DOHH2 (cell line): ENCODE measurements at regions not wholly inside any gene's neighbourhood (a gene's known extent, or its start where the extent isn't known, plus 50 kb on each side); places are given as distances from the start of the nearest gene placed in this dataset.

Experiments used
- H3F3A ChIP-seq: fragments of 200-600 bp; sonication (generic), shearing (Covaris generic); 2 replicates; pipeline ENCODE4 v1.6.0; 2016; ENCODE audit warnings: antibody characterized with exemption, mild to moderate bottlenecking; ENCODE audit not compliant: control insufficient read depth, insufficient read depth
- H3K27ac ChIP-seq: fragments of 200-600 bp; sonication (generic); 2 replicates; pipeline ENCODE4 v1.5.1; 2014; ENCODE audit warnings: low read depth, mild to moderate bottlenecking, low read length, moderate library complexity
- H3K27me3 ChIP-seq: fragments of 200-600 bp; sonication (generic); 2 replicates; pipeline ENCODE4 v1.6.1; 2014; ENCODE audit warnings: mild to moderate bottlenecking, low read length, mixed read lengths; ENCODE audit not compliant: control insufficient read depth
- H3K36me3 ChIP-seq: fragments of 200-600 bp; sonication (generic); 2 replicates; pipeline ENCODE4 v1.6.1; 2014; ENCODE audit warnings: mild to moderate bottlenecking, low read length, moderate library complexity, mixed read lengths; ENCODE audit not compliant: control insufficient read depth
- H3K4me1 ChIP-seq: fragments of 200-600 bp; sonication (generic); 2 replicates; pipeline ENCODE4 v1.6.1; 2014; ENCODE audit warnings: mild to moderate bottlenecking, low read length, mixed read lengths; ENCODE audit not compliant: control insufficient read depth
- H3K4me2 ChIP-seq: fragments of 200-600 bp; sonication (generic); 2 replicates; pipeline ENCODE4 v1.6.0; 2014; ENCODE audit warnings: mild to moderate bottlenecking, low read length, moderate library complexity
- H3K4me3 ChIP-seq: fragments of 200-600 bp; sonication (generic); 2 replicates; pipeline ENCODE4 v1.5.1; 2014; ENCODE audit warnings: mild to moderate bottlenecking, low read length, mixed read lengths
- H3K79me2 ChIP-seq: fragments of 200-600 bp; sonication (generic); 2 replicates; pipeline ENCODE4 v1.6.1; 2014; ENCODE audit warnings: mild to moderate bottlenecking, low read length, mixed read lengths; ENCODE audit not compliant: control insufficient read depth
- H3K9me2 ChIP-seq: fragments of 200-600 bp; sonication (generic); replicated peaks from 2 replicates; pipeline ENCODE4 v1.6.1; 2014; ENCODE audit warnings: mild to moderate bottlenecking, low read length, mixed read lengths; ENCODE audit not compliant: control insufficient read depth
- H3K9me3 ChIP-seq: fragments of 200-600 bp; sonication (generic); 2 replicates; pipeline ENCODE4 v1.6.1; 2014; ENCODE audit warnings: antibody characterized with exemption, low read length, mixed read lengths; ENCODE audit not compliant: control insufficient read depth, insufficient read depth
- H4K20me1 ChIP-seq: fragments of 200-600 bp; sonication (generic); 2 replicates; pipeline ENCODE4 v1.6.0; 2014; ENCODE audit warnings: low read depth, mild to moderate bottlenecking, antibody characterized with exemption, low read length, moderate library complexity; ENCODE audit not compliant: control insufficient read depth, insufficient read depth
- EZH2phosphoT487 ChIP-seq: fragments of 200-600 bp; sonication (generic); IDR thresholded peaks from 2 replicates; pipeline ENCODE4 v1.6.1; 2017; ENCODE audit warnings: borderline replicate concordance, mild to moderate bottlenecking, antibody characterized with exemption, low read length, moderate library complexity, mixed read lengths
- TF ChIP-seq, protein P1 (sequence below): fragments of 200-600 bp; sonication (generic); IDR thresholded peaks from one replicate; pipeline ENCODE4 v1.5.1; 2014; ENCODE audit warnings: antibody characterized with exemption, mild to moderate bottlenecking, low read depth, low read length; ENCODE audit not compliant: poor library complexity, severe bottlenecking

DNA sequence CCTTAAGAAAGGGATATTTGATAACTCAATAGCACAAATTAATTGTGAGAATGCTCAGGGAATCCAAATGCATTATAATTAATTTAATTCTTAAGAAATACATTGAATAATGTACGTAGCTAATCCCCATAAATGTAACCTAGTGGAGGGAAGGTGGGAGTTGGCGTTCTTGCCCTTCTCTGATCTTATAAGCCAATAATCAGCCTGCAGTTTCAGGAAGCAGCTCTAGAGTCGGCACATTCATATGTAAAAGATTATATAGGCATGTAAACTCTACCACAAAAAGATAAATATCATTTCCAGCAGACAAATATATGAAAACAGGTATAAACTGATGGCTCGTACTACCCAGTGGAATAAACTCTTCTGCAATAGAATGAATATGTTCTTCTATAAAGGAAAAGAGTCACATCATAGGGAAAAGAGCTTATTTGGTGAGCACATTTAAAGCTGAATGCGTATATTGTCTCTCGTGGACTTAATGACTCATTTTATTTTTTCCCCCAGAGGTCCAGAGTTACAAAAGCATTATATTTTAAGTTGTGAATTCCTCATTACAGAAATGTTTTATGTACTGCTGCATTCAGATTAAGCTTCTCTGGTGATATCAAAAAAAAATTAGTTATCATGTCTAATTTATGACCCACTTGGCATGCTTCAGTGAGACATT lies 112.2 kb downstream of the TFAP2A start:
- H3K36me3 ChIP-seq = no peaks in the 10 kb centered on the region
- no peak overlapping the region for H3K4me3 ChIP-seq
- no peak overlapping the region for H3K4me2 ChIP-seq
- no peaks in the 10 kb centered on the region for H3K9me2 ChIP-seq
- no peaks in the 10 kb centered on the region for H3K4me1 ChIP-seq
- TF ChIP-seq, protein P1, sequence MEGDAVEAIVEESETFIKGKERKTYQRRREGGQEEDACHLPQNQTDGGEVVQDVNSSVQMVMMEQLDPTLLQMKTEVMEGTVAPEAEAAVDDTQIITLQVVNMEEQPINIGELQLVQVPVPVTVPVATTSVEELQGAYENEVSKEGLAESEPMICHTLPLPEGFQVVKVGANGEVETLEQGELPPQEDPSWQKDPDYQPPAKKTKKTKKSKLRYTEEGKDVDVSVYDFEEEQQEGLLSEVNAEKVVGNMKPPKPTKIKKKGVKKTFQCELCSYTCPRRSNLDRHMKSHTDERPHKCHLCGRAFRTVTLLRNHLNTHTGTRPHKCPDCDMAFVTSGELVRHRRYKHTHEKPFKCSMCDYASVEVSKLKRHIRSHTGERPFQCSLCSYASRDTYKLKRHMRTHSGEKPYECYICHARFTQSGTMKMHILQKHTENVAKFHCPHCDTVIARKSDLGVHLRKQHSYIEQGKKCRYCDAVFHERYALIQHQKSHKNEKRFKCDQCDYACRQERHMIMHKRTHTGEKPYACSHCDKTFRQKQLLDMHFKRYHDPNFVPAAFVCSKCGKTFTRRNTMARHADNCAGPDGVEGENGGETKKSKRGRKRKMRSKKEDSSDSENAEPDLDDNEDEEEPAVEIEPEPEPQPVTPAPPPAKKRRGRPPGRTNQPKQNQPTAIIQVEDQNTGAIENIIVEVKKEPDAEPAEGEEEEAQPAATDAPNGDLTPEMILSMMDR = no peak
- TF ChIP-seq EZH2phosphoT487 = no peak
- H4K20me1 ChIP-seq = no peaks in the 10 kb centered on the region
- H3K27ac ChIP-seq = no peak overlapping the region
- no peaks in the 10 kb centered on the region for H3K9me3 ChIP-seq
- no peaks in the 10 kb centered on the region; the same call in 1 of the 2 replicates for H3K27me3 ChIP-seq
- no peaks in the 10 kb centered on the region for H3F3A ChIP-seq
- no peaks in the 10 kb centered on the region for H3K79me2 ChIP-seq

DNA sequence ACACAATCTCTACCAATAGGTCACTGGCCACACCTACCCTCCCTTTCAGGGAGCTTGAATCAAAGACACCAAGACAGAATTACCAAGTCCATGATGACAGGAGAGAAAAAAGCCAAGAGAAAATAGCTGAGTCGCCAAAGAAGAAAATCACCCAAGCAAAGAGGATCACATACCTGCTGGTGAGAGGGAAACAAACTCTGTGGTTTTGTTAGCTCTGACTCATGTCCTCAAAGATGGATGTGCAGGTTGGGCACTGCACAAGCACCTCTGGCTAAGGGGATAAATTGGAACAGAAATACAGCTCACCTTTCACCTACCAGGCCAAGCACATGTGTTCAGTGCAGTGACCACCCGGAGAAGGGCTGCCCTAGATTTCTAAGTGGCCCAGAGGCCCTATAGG lies 114.8 kb downstream of the TFAP2A start:
- Histone ChIP-seq H3K4me2 (no peak overlapping the region), H3K9me2 (no peaks in the 10 kb centered on the region), H3K4me1 (no peaks in the 10 kb centered on the region)

DNA sequence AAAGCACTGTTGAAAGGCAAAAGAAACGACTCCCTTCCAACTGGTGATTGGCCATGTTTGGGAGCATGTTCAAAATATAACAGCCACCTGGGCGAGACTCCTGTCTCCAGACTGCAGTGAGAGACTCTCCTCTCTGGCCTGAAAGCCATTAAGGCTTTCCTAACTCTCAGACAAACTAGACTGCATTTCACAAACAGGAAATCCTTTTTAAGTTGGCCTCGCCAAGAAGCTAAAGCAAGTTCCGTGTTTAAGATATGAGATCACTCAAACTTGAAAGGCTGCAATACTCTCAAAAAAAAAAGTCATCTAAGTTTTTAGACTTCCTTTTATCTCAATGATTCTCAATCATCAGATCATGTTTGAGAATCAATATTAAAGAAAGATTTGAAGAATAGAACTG lies 117.0 kb downstream of the TFAP2A start:
- Histone ChIP-seq H4K20me1 (no peaks in the 10 kb centered on the region), H3K27ac (no peak overlapping the region), H3K4me1 (no peaks in the 10 kb centered on the region), H3K9me3 (no peaks in the 10 kb centered on the region), H3K27me3 (no peaks in the 10 kb centered on the region; the same call in 1 of the 2 replicates), H3K4me2 (no peak overlapping the region), H3K9me2 (no peaks in the 10 kb centered on the region), H3K4me3 (no peak overlapping the region), H3K79me2 (no peaks in the 10 kb centered on the region), H3K36me3 (no peaks in the 10 kb centered on the region), H3F3A (no peaks in the 10 kb centered on the region)
- TF ChIP-seq EZH2phosphoT487 = no peak
- TF ChIP-seq, protein P1 = no peak

More for the DNA sequence above, 114.8 kb downstream of the TFAP2A start:
- Histone ChIP-seq H3F3A (no peaks in the 10 kb centered on the region), H4K20me1 (no peaks in the 10 kb centered on the region), H3K27me3 (no peaks in the 10 kb centered on the region; the same call in 1 of the 2 replicates), H3K9me3 (no peaks in the 10 kb centered on the region), H3K36me3 (no peaks in the 10 kb centered on the region), H3K79me2 (no peaks in the 10 kb centered on the region), H3K27ac (no peak overlapping the region), H3K4me3 (no peak overlapping the region)
- TF ChIP-seq EZH2phosphoT487 = no peak
- TF ChIP-seq, protein P1 = no peak
